B cell (primary cell): ENCODE measurements at regions not wholly inside any gene's neighbourhood (a gene's known extent, or its start where the extent isn't known, plus 50 kb on each side); places are given as distances from the start of the nearest gene placed in this dataset.

ENCODE experiments used
- ATAC-seq: fragments of 200-7000 bp; cut with Tn5 transposase; one replicate; pipeline ENCODE4 v1.10.0; 2021; ENCODE audit warnings: low read depth, mild to moderate bottlenecking, moderate number of reproducible peaks, moderate library complexity
- CTCF ChIA-PET: fragments of 350-600 bp; sonication (Branson Sonifier 250); formaldehyde crosslinking; loops from one replicate; lab custom pipeline; 2021; ENCODE audit warnings: antibody characterized with exemption, inconsistent platforms; lab: Charles Lee
- POLR2A ChIA-PET: fragments of 350-600 bp; sonication (Branson Sonifier 250); formaldehyde crosslinking; loops from one replicate; lab custom pipeline; 2021; ENCODE audit warnings: antibody characterized with exemption; lab: Charles Lee
- DNase-seq: peaks from one replicate; pipeline ENCODE4 v3.0.0; 2013
- H2AFZ ChIP-seq: 2 replicates; pipeline ENCODE4 v1.6.1; 2012; ENCODE audit warnings: mild to moderate bottlenecking, low read depth, low read length; ENCODE audit not compliant: insufficient read depth, poor library complexity, severe bottlenecking
- H3K27ac ChIP-seq, 2 donors: 1 replicate in 1 of 2; 2 replicates in 1 of 2; pipeline ENCODE4 v1.5.1; 2012 to 2013; ENCODE audit warnings: low read length in 2 of 2, mild to moderate bottlenecking in 2 of 2, moderate library complexity in 1 of 2
- H3K27me3 ChIP-seq, 4 experiments: fragments of 200-600 bp in 1 of 4; sonication (generic) in 1 of 4; replicated peaks in 1 of 4; 1 replicate in 2 of 4; 2 replicates in 2 of 4; pipeline versions ENCODE4 v1.6.1 to v1.7.0; 2013 to 2016; ENCODE audit warnings: low read length in 3 of 4, mild to moderate bottlenecking in 2 of 4, mixed read lengths in 1 of 4, moderate library complexity in 1 of 4; ENCODE audit not compliant: insufficient read depth in 4 of 4, control insufficient read depth in 3 of 4; ENCODE audit errors: control extremely low read depth in 1 of 4
- H3K36me3 ChIP-seq, 2 experiments: replicated peaks in 1 of 2; 1 replicate in 1 of 2; 2 replicates in 1 of 2; pipeline versions ENCODE4 v1.6.1 to v1.7.1; 2013; ENCODE audit warnings: low read length in 1 of 2; ENCODE audit not compliant: insufficient read depth in 2 of 2, control insufficient read depth in 1 of 2; ENCODE audit errors: control extremely low read depth in 1 of 2, extremely low read depth in 1 of 2
- H3K4me1 ChIP-seq, 2 donors: fragments of 200-600 bp in 1 of 2; sonication (generic) in 1 of 2; 1 replicate in 1 of 2; 2 replicates in 1 of 2; pipeline versions ENCODE4 v1.5.1 to v1.6.1; 2013 to 2017; ENCODE audit warnings: low read length in 2 of 2; ENCODE audit not compliant: control insufficient read depth in 2 of 2, insufficient read depth in 2 of 2
- H3K4me2 ChIP-seq: replicated peaks from 2 replicates; pipeline ENCODE3; 2012; ENCODE audit warnings: mild to moderate bottlenecking, low read depth, low read length; ENCODE audit not compliant: poor library complexity, severe bottlenecking
- H3K4me3 ChIP-seq, 5 experiments: fragments of 200-600 bp in 1 of 5; sonication (generic) in 1 of 5; 1 replicate in 3 of 5; 2 replicates in 2 of 5; pipeline versions ENCODE4 v1.5.1 to v1.7.0; 2011 to 2016; ENCODE audit warnings: low read length in 4 of 5, mild to moderate bottlenecking in 4 of 5, low read depth in 2 of 5, control low read depth in 1 of 5, moderate library complexity in 1 of 5; ENCODE audit not compliant: insufficient read depth in 1 of 5; ENCODE audit errors: control extremely low read depth in 1 of 5, extremely low read depth in 1 of 5
- H3K79me2 ChIP-seq: fragments of 200-600 bp; sonication (generic); one replicate; pipeline ENCODE4 v1.6.0; 2016; ENCODE audit warnings: low read length; ENCODE audit not compliant: control insufficient read depth, insufficient read depth
- H3K9ac ChIP-seq: fragments of 200-600 bp; sonication (generic); 2 replicates; pipeline ENCODE4 v1.6.1; 2017; ENCODE audit warnings: mild to moderate bottlenecking, low read length, moderate library complexity
- H3K9me3 ChIP-seq, 3 donors: one replicate each; pipeline versions ENCODE4 v1.6.1 to v1.7.1; 2013; ENCODE audit warnings: low read length in 2 of 3; ENCODE audit not compliant: control insufficient read depth in 2 of 3, insufficient read depth in 1 of 3; ENCODE audit errors: control extremely low read depth in 1 of 3
- H4K20me1 ChIP-seq: 2 replicates; pipeline ENCODE4 v1.6.0; 2012; ENCODE audit warnings: mild to moderate bottlenecking, low read length; ENCODE audit not compliant: insufficient read depth, control insufficient read depth, poor library complexity, severe bottlenecking
- H3K27ac Mint-ChIP-seq: one replicate; pipeline ENCODE4 v1.8.0; 2021; ENCODE audit warnings: mixed read lengths
- H3K27me3 Mint-ChIP-seq: one replicate; pipeline ENCODE4 v1.8.0; 2021; ENCODE audit warnings: mixed read lengths
- H3K4me1 Mint-ChIP-seq: one replicate; pipeline ENCODE4 v1.8.0; 2021; ENCODE audit warnings: mixed read lengths
- H3K4me3 Mint-ChIP-seq: one replicate; pipeline ENCODE4 v1.8.0; 2021; ENCODE audit warnings: mixed read lengths
- H3K9me3 Mint-ChIP-seq: one replicate; pipeline ENCODE4 v1.8.0; 2022; ENCODE audit warnings: mixed read lengths; ENCODE audit not compliant: insufficient read depth
- EZH2 ChIP-seq: IDR thresholded peaks from 2 replicates; pipeline ENCODE4 v1.6.1; 2012; ENCODE audit warnings: borderline replicate concordance, low read depth, mild to moderate bottlenecking, moderate library complexity, low read length; ENCODE audit not compliant: insufficient read depth, poor library complexity, severe bottlenecking
- WGBS: methylation state at CpG from one replicate; pipeline ENCODE4 v1.1.5; 2013; ENCODE audit warnings: missing lambda C conversion rate; ENCODE audit not compliant: insufficient coverage; 5-methylcytosine and 5-hydroxymethylcytosine counted together
- intact Hi-C: fragments of 100-400 bp; cut with micrococcal nuclease; formaldehyde crosslinking; loops from one replicate; pipeline ENCODE4 v1.10.0; 2022
- TF ChIP-seq, protein P1 (sequence below): fragments of 200-600 bp; IDR thresholded peaks from one replicate; pipeline ENCODE4 v1.8.0; 2022; ENCODE audit warnings: antibody characterized with exemption, mild to moderate bottlenecking

DNA sequence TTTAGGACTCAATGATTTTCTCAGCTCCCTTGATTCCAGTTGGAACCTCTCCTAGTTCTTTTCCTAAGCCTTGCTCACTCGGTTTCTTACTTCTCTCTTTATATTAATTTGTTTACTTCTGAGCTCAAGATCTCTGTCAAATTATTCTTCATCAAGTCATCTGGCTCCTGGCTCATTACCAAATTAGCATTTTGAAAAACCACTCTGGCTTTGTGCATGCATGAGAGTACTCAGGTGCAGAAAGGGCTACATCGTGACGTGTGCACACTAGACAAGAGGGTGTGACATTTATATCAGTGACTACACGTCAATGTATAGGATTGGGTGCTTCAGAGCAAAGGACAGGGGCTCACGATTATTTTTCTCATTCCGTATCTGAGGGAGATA is 645.7 kb upstream of the DPP6 start:
- POLR2A ChIA-PET: no interaction called here
- Histone ChIP-seq H3K4me3 (no peak overlapping the region), H3K79me2 (no peaks in the 10 kb centered on the region), H2AFZ (no peak overlapping the region), H4K20me1 (no peaks in the 10 kb centered on the region), H3K4me2 (no peak overlapping the region), H3K9me3 (peaks cover 0 to 29% (median 0%) of the 10 kb centered on the region in 3 donors), H3K27me3 (no peaks in the 10 kb centered on the region), H3K27ac (no peak overlapping the region), H3K4me1 (no peaks in the 10 kb centered on the region), H3K9ac (no peak overlapping the region), H3K36me3 (no peaks in the 10 kb centered on the region)
- no peaks in the 10 kb centered on the region for H3K4me1 Mint-ChIP-seq
- intact Hi-C loops: no loop called here
- no peaks in the 10 kb centered on the region for H3K27me3 Mint-ChIP-seq
- TF ChIP-seq, protein P1, sequence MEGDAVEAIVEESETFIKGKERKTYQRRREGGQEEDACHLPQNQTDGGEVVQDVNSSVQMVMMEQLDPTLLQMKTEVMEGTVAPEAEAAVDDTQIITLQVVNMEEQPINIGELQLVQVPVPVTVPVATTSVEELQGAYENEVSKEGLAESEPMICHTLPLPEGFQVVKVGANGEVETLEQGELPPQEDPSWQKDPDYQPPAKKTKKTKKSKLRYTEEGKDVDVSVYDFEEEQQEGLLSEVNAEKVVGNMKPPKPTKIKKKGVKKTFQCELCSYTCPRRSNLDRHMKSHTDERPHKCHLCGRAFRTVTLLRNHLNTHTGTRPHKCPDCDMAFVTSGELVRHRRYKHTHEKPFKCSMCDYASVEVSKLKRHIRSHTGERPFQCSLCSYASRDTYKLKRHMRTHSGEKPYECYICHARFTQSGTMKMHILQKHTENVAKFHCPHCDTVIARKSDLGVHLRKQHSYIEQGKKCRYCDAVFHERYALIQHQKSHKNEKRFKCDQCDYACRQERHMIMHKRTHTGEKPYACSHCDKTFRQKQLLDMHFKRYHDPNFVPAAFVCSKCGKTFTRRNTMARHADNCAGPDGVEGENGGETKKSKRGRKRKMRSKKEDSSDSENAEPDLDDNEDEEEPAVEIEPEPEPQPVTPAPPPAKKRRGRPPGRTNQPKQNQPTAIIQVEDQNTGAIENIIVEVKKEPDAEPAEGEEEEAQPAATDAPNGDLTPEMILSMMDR: no peak
- no peak for TF ChIP-seq EZH2
- H3K4me3 Mint-ChIP-seq: no peak overlapping the region
- ATAC-seq: no peak
- CTCF ChIA-PET: no interaction called here
- H3K27ac Mint-ChIP-seq: no peak overlapping the region
- H3K9me3 Mint-ChIP-seq: peaks cover 15% of the 10 kb centered on the region
- no peak for DNase-seq
- WGBS: 86% methylated on average over 3 of the region's 6 CpGs

GRCh38 chr7:153407291-153408046 is 644.7 kb upstream of the DPP6 start:
- Histone ChIP-seq H3K27me3 (no peaks in the 10 kb centered on the region), H3K36me3 (no peaks in the 10 kb centered on the region), H3K79me2 (no peaks in the 10 kb centered on the region), H4K20me1 (no peaks in the 10 kb centered on the region), H3K4me1 (no peaks in the 10 kb centered on the region), H3K4me2 (no peak overlapping the region), H3K9ac (no peak overlapping the region), H3K9me3 (peaks cover 0 to 32% (median 0%) of the 10 kb centered on the region in 3 donors), H2AFZ (no peak overlapping the region), H3K4me3 (no peak overlapping the region), H3K27ac (no peak overlapping the region)
- 100% methylated on average over 1 of the region's 4 CpGs for WGBS
- intact Hi-C loops: no loop called here
- TF ChIP-seq, protein P1: no peak
- TF ChIP-seq EZH2: no peak
- Mint-ChIP-seq H3K27ac (no peak overlapping the region), H3K4me1 (no peaks in the 10 kb centered on the region), H3K9me3 (peaks cover 9% of the 10 kb centered on the region), H3K27me3 (no peaks in the 10 kb centered on the region), H3K4me3 (no peak overlapping the region)
- CTCF ChIA-PET: no interaction called here
- no peak for DNase-seq
- no peak for ATAC-seq
- POLR2A ChIA-PET: no interaction called here
